H9 (cell line): ENCODE measurements at regions not wholly inside any gene's neighbourhood (a gene's known extent, or its start where the extent isn't known, plus 50 kb on each side); places are given as distances from the start of the nearest gene placed in this dataset.

Experiments used
- DNase-seq: peaks from one replicate; pipeline ENCODE4 v3.0.0-alpha.2; 2017
- H2AFZ ChIP-seq: one replicate; pipeline ENCODE4 v1.6.1; 2013; ENCODE audit warnings: mild to moderate bottlenecking, low read length, control low read depth, moderate library complexity
- H2AK5ac ChIP-seq: 2 replicates; pipeline ENCODE4 v1.6.1; 2013; ENCODE audit warnings: low read length, control low read depth, mixed read lengths; ENCODE audit not compliant: insufficient read length
- H2BK120ac ChIP-seq: one replicate; pipeline ENCODE4 v1.6.1; 2013; ENCODE audit warnings: low read depth, mild to moderate bottlenecking, low read length, control low read depth, inconsistent platforms; ENCODE audit not compliant: poor library complexity, severe bottlenecking
- H2BK12ac ChIP-seq: 2 replicates; pipeline ENCODE4 v1.6.1; 2013; ENCODE audit warnings: low read length, control low read depth, mixed read lengths, low read depth; ENCODE audit not compliant: insufficient read length
- H2BK15ac ChIP-seq: 2 replicates; pipeline ENCODE4 v1.6.1; 2013; ENCODE audit warnings: low read depth, low read length, control low read depth
- H2BK20ac ChIP-seq: one replicate; pipeline ENCODE4 v1.6.1; 2013; ENCODE audit warnings: low read depth, mild to moderate bottlenecking, low read length, control low read depth, inconsistent platforms; ENCODE audit not compliant: poor library complexity, severe bottlenecking
- H2BK5ac ChIP-seq: 2 replicates; pipeline ENCODE4 v1.6.1; 2013; ENCODE audit warnings: low read length, control low read depth, mixed read lengths; ENCODE audit not compliant: insufficient read length
- H3K14ac ChIP-seq: 2 replicates; pipeline ENCODE4 v1.6.1; 2013; ENCODE audit warnings: low read length, control low read depth; ENCODE audit not compliant: insufficient read depth
- H3K18ac ChIP-seq: 2 replicates; pipeline ENCODE4 v1.6.1; 2013; ENCODE audit warnings: low read depth, mild to moderate bottlenecking, mixed read lengths, low read length, control low read depth; ENCODE audit not compliant: insufficient read length
- H3K23ac ChIP-seq: 2 replicates; pipeline ENCODE4 v1.6.1; 2013; ENCODE audit warnings: low read length, control low read depth, mixed read lengths, low read depth; ENCODE audit not compliant: insufficient read length
- H3K23me2 ChIP-seq: 2 replicates; pipeline ENCODE4 v1.6.1; 2013; ENCODE audit warnings: low read depth, mild to moderate bottlenecking, mixed read lengths, low read length, control low read depth; ENCODE audit not compliant: insufficient read length, poor library complexity, severe bottlenecking
- H3K27ac ChIP-seq: 2 replicates; pipeline ENCODE4 v1.5.1; 2013; ENCODE audit warnings: low read length, control low read depth, mixed read lengths, low read depth; ENCODE audit not compliant: insufficient read length
- H3K27me3 ChIP-seq: 2 replicates; pipeline ENCODE4 v1.6.1; 2013; ENCODE audit warnings: low read length, control low read depth, inconsistent platforms; ENCODE audit not compliant: insufficient read depth
- H3K4ac ChIP-seq: 2 replicates; pipeline ENCODE4 v1.6.1; 2013; ENCODE audit warnings: low read depth, mild to moderate bottlenecking, control low read depth, inconsistent platforms, low read length, moderate library complexity
- H3K4me1 ChIP-seq: 2 replicates; pipeline ENCODE4 v1.6.1; 2013; ENCODE audit warnings: low read length, control low read depth, inconsistent platforms; ENCODE audit not compliant: insufficient read depth
- H3K4me2 ChIP-seq: 2 replicates; pipeline ENCODE4 v1.6.1; 2013; ENCODE audit warnings: low read length, control low read depth, mixed read lengths; ENCODE audit not compliant: insufficient read length, insufficient read depth
- H3K56ac ChIP-seq: 2 replicates; pipeline ENCODE4 v1.6.1; 2013; ENCODE audit warnings: low read depth, mild to moderate bottlenecking, mixed read lengths, low read length, control low read depth; ENCODE audit not compliant: insufficient read length
- H3K79me1 ChIP-seq: 2 replicates; pipeline ENCODE4 v1.6.1; 2013; ENCODE audit warnings: low read depth, mild to moderate bottlenecking, moderate library complexity, low read length, control low read depth, inconsistent platforms; ENCODE audit not compliant: insufficient read depth, poor library complexity, severe bottlenecking
- H3K79me2 ChIP-seq: 2 replicates; pipeline ENCODE4 v1.6.1; 2013; ENCODE audit warnings: low read length, control low read depth, inconsistent platforms; ENCODE audit not compliant: insufficient read depth
- H3K9ac ChIP-seq: 2 replicates; pipeline ENCODE4 v1.6.1; 2013; ENCODE audit warnings: low read length, control low read depth, mixed read lengths; ENCODE audit not compliant: insufficient read length; ENCODE audit errors: extremely low read depth
- H3K9me3 ChIP-seq: one replicate; pipeline ENCODE4 v1.6.1; 2013; ENCODE audit warnings: low read depth, low read length, inconsistent platforms; ENCODE audit not compliant: control insufficient read depth
- H3T11ph ChIP-seq: one replicate; pipeline ENCODE4 v1.6.1; 2013; ENCODE audit warnings: mild to moderate bottlenecking, low read length, control low read depth, inconsistent platforms
- H4K20me1 ChIP-seq: one replicate; pipeline ENCODE4 v1.6.1; 2013; ENCODE audit not compliant: control insufficient read depth, insufficient read length, insufficient read depth
- H4K5ac ChIP-seq: 2 replicates; pipeline ENCODE4 v1.6.1; 2013; ENCODE audit warnings: low read depth, mild to moderate bottlenecking, mixed read lengths, low read length, control low read depth; ENCODE audit not compliant: insufficient read length
- H4K8ac ChIP-seq: replicated peaks from 2 replicates; pipeline ENCODE4 v1.6.1; 2013; ENCODE audit warnings: low read length, control low read depth, mixed read lengths, low read depth; ENCODE audit not compliant: insufficient read length
- H4K91ac ChIP-seq: 2 replicates; pipeline ENCODE4 v1.6.1; 2013; ENCODE audit warnings: low read depth, mild to moderate bottlenecking, moderate library complexity, mixed read lengths, low read length, control low read depth; ENCODE audit not compliant: insufficient read length
- H3K27ac Mint-ChIP-seq, 3 experiments: 2 replicates in 2 of 3; 3 replicates in 1 of 3; pipeline ENCODE4 v1.8.0; 2020 to 2021; ENCODE audit warnings: mixed read lengths in 3 of 3, mild to moderate bottlenecking in 1 of 3, moderate library complexity in 1 of 3
- H3K27me3 Mint-ChIP-seq: 2 replicates; pipeline ENCODE4 v1.8.0; 2021; ENCODE audit warnings: low read depth, mild to moderate bottlenecking, moderate library complexity, mixed read lengths
- H3K36me3 Mint-ChIP-seq, 3 experiments: 2 replicates in 2 of 3; 3 replicates in 1 of 3; pipeline ENCODE4 v1.8.0; 2020 to 2021; ENCODE audit warnings: low read depth in 3 of 3, mixed read lengths in 3 of 3; ENCODE audit not compliant: insufficient read depth in 1 of 3
- H3K4me1 Mint-ChIP-seq, 2 experiments: 2 replicates each; pipeline ENCODE4 v1.8.0; 2020; ENCODE audit warnings: mixed read lengths in 2 of 2
- H3K4me3 Mint-ChIP-seq, 2 experiments: 2 replicates in 1 of 2; 3 replicates in 1 of 2; pipeline ENCODE4 v1.8.0; 2020 to 2021; ENCODE audit warnings: mild to moderate bottlenecking in 2 of 2, mixed read lengths in 2 of 2, moderate library complexity in 1 of 2
- H3K9me3 Mint-ChIP-seq, 2 experiments: 2 replicates in 1 of 2; 3 replicates in 1 of 2; pipeline ENCODE4 v1.8.0; 2020; ENCODE audit warnings: mild to moderate bottlenecking in 2 of 2, mixed read lengths in 2 of 2, moderate library complexity in 1 of 2
- WGBS: extraction: QIAGEN DNeasy Blood & Tissue Kit; methylation state at CpG from one replicate; pipeline ENCODE4 v1.1.7; 2013; ENCODE audit warnings: missing lambda C conversion rate, low lambda C conversion rate, mixed read lengths; ENCODE audit not compliant: insufficient read length; ENCODE audit errors: extremely low coverage; 5-methylcytosine and 5-hydroxymethylcytosine counted together
- TF ChIP-seq, protein P1 (sequence below): fragments of 200-600 bp; sonication (generic); conservative IDR thresholded peaks from 3 replicates; pipeline ENCODE4 v1.8.0; 2021; ENCODE audit warnings: antibody characterized with exemption, mild to moderate bottlenecking

DNA sequence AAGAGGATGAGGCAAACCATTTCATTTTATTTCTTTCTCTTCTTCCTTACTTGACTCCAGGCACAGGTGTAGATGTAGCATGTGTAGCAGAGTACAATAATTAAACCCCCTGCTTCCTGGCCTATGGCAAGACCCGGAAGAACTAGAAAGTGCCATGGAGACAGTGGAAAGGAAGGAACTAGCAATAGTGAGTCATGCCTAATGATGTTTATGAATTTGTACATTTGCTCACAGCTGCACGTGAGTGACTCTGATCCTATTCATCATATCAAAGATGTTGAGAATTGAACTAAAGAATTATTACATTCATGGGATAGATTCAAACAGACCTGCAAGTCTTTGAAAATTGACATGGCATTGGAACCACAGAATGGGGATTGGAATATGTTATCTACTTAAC, 2233.9 kb upstream of the TENM3 start:
- Mint-ChIP-seq H3K36me3 (no peaks in the 10 kb centered on the region), H3K4me3 (no peak overlapping the region), H3K27ac (no peak overlapping the region), H3K9me3 (no peaks in the 10 kb centered on the region), H3K4me1 (no peaks in the 10 kb centered on the region), H3K27me3 (no peaks in the 10 kb centered on the region)
- Histone ChIP-seq H3K4ac (no peak overlapping the region), H3K9me3 (no peaks in the 10 kb centered on the region), H4K91ac (no peak overlapping the region), H2AFZ (no peak overlapping the region), H4K20me1 (no peaks in the 10 kb centered on the region), H3T11ph (no peak overlapping the region), H2BK5ac (no peak overlapping the region), H3K9ac (no peak overlapping the region), H3K23ac (no peak overlapping the region), H3K18ac (no peak overlapping the region), H2BK15ac (no peak overlapping the region), H3K56ac (no peak overlapping the region), H3K27me3 (no peaks in the 10 kb centered on the region), H4K8ac (no peak overlapping the region), H2BK120ac (no peak overlapping the region), H3K23me2 (no peaks in the 10 kb centered on the region), H2BK12ac (no peak overlapping the region), H3K4me2 (no peak overlapping the region), H3K79me1 (no peaks in the 10 kb centered on the region), H3K14ac (no peak overlapping the region), H4K5ac (no peak overlapping the region), H2AK5ac (no peak overlapping the region), H3K4me1 (no peaks in the 10 kb centered on the region), H2BK20ac (no peak overlapping the region), H3K79me2 (no peaks in the 10 kb centered on the region), H3K27ac (no peak overlapping the region)
- WGBS = no CpG with 5 or more reads among the region's 2 CpGs
- DNase-seq = no peak
- TF ChIP-seq, protein P1, sequence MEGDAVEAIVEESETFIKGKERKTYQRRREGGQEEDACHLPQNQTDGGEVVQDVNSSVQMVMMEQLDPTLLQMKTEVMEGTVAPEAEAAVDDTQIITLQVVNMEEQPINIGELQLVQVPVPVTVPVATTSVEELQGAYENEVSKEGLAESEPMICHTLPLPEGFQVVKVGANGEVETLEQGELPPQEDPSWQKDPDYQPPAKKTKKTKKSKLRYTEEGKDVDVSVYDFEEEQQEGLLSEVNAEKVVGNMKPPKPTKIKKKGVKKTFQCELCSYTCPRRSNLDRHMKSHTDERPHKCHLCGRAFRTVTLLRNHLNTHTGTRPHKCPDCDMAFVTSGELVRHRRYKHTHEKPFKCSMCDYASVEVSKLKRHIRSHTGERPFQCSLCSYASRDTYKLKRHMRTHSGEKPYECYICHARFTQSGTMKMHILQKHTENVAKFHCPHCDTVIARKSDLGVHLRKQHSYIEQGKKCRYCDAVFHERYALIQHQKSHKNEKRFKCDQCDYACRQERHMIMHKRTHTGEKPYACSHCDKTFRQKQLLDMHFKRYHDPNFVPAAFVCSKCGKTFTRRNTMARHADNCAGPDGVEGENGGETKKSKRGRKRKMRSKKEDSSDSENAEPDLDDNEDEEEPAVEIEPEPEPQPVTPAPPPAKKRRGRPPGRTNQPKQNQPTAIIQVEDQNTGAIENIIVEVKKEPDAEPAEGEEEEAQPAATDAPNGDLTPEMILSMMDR = no peak
